GM12878 (cell line): ENCODE measurements at regions not wholly inside any gene's neighbourhood (a gene's known extent, or its start where the extent isn't known, plus 50 kb on each side); places are given as distances from the start of the nearest gene placed in this dataset.

ENCODE experiments used
- ATAC-seq: fragments of 200-7000 bp; cut with Tn5 transposase; 3 replicates; pipeline ENCODE4 v1.9.1; 2020; ENCODE audit warnings: mild to moderate bottlenecking, moderate library complexity
- BruUV-seq: library from RNA; stranded (reverse); fragments of 400-500 nt; replicated peaks from 2 replicates; lab custom pipeline; 2021; lab: Mats Ljungman, UMichigan
- CTCF ChIA-PET: fragments of 300-600 bp; sonication (Branson Sonifier 250); formaldehyde crosslinking; extraction: SDS; loops from one replicate; lab custom pipeline; 2021; ENCODE audit warnings: inconsistent platforms; lab: Yijun Ruan, JAX
- POLR2A ChIA-PET: fragments of 350-600 bp; formaldehyde crosslinking; extraction: SDS; loops from one replicate; lab custom pipeline; 2021; ENCODE audit warnings: inconsistent platforms; lab: Charles Lee
- RAD21 ChIA-PET: fragments of 300-600 bp; sonication (Branson Sonifier 250); formaldehyde crosslinking; loops from one replicate; lab custom pipeline; 2023; ENCODE audit warnings: antibody characterized with exemption; ENCODE audit not compliant: unreplicated experiment; lab: Charles Lee
- SMC1A ChIA-PET: fragments of 300-600 bp; sonication (Branson Sonifier 250); formaldehyde crosslinking; loops from one replicate; lab custom pipeline; 2023; ENCODE audit not compliant: unreplicated experiment, uncharacterized antibody; lab: Charles Lee
- DNase-seq: peaks from one replicate; pipeline ENCODE4 v3.0.0-alpha.2; 2011; ENCODE audit warnings: low read depth, low spot score
- FAIRE-seq: peaks from 3 replicates; lab custom pipeline; 2011; peaks lifted over from hg19 to GRCh38; lab: Jason Lieb, UNC
- H2AFZ ChIP-seq: 2 replicates; pipeline ENCODE4 v1.6.0; 2011; ENCODE audit warnings: low read depth, low read length, control low read depth; ENCODE audit not compliant: control insufficient read depth
- H3K27ac ChIP-seq: 2 replicates; pipeline ENCODE4 v1.5.1; 2011; ENCODE audit warnings: control low read depth; ENCODE audit not compliant: control insufficient read depth, insufficient read depth
- H3K27me3 ChIP-seq, 2 experiments: replicated peaks in 1 of 2; 2 replicates each; pipeline versions ENCODE4 v1.6.0 to v1.6.1; 2011; ENCODE audit warnings: low read length in 1 of 2; ENCODE audit not compliant: control insufficient read depth in 2 of 2, insufficient read depth in 2 of 2
- H3K36me3 ChIP-seq, 2 experiments: 2 replicates each; pipeline ENCODE4 v1.5.1; 2011; ENCODE audit warnings: low read length in 1 of 2; ENCODE audit not compliant: control insufficient read depth in 2 of 2, insufficient read depth in 2 of 2
- H3K4me1 ChIP-seq: 2 replicates; pipeline ENCODE4 v1.6.1; 2011; ENCODE audit warnings: mild to moderate bottlenecking, low read length, moderate library complexity, mixed read lengths; ENCODE audit not compliant: control insufficient read depth, insufficient read depth
- H3K4me2 ChIP-seq: 2 replicates; pipeline ENCODE4 v1.6.0; 2011; ENCODE audit warnings: control low read depth; ENCODE audit not compliant: control insufficient read depth, insufficient read depth
- H3K4me3 ChIP-seq: fragments of 200-600 bp; sonication (generic); 2 replicates; pipeline ENCODE4 v1.5.1; 2016
- H3K79me2 ChIP-seq: 2 replicates; pipeline ENCODE4 v1.6.0; 2011; ENCODE audit warnings: low read length; ENCODE audit not compliant: control insufficient read depth, insufficient read depth
- H3K9ac ChIP-seq: 2 replicates; pipeline ENCODE4 v1.8.0; 2011; ENCODE audit warnings: low read length, control low read depth, mixed read lengths; ENCODE audit not compliant: control insufficient read depth, insufficient read depth
- H3K9me3 ChIP-seq: replicated peaks from 3 replicates; pipeline ENCODE4 v1.5.1; 2011; ENCODE audit warnings: mild to moderate bottlenecking, low read length; ENCODE audit not compliant: control insufficient read depth, insufficient read depth
- H4K20me1 ChIP-seq: 2 replicates; pipeline ENCODE4 v1.6.0; 2011; ENCODE audit not compliant: control insufficient read depth, insufficient read depth
- BHLHE40 ChIP-seq, 2 experiments: fragments of 450-650 bp in 1 of 2; IDR thresholded peaks; 2 replicates each; pipeline ENCODE4 v1.6.1; 2011 to 2017; ENCODE audit warnings: low read depth in 2 of 2, borderline replicate concordance in 1 of 2, improper control_type of control experiment in 1 of 2, low read length in 1 of 2, mild to moderate bottlenecking in 1 of 2
- CEBPZ ChIP-seq: fragments of 150-350 bp; IDR thresholded peaks from 2 replicates; pipeline ENCODE4 v1.6.1; 2016; ENCODE audit warnings: low read depth, low read length
- E2F8 ChIP-seq: fragments of 450-650 bp; IDR thresholded peaks from 2 replicates; pipeline ENCODE4 v1.6.1; 2018; ENCODE audit warnings: mild to moderate bottlenecking, low read depth, moderate library complexity; ENCODE audit not compliant: partially characterized antibody
- KDM1A ChIP-seq: fragments of 200-600 bp; sonication (generic); IDR thresholded peaks from 2 replicates; pipeline ENCODE4 v1.6.1; 2016; ENCODE audit warnings: borderline replicate concordance
- NFYA ChIP-seq: IDR thresholded peaks from 2 replicates; pipeline ENCODE4 v1.6.1; 2011; ENCODE audit warnings: low read depth, mild to moderate bottlenecking, low read length, improper control_type of control experiment, borderline replicate concordance
- SMAD5 ChIP-seq: IDR thresholded peaks from 2 replicates; pipeline ENCODE4 v1.6.1; 2016; ENCODE audit warnings: antibody characterized with exemption, low read depth
- TAF1 ChIP-seq: IDR thresholded peaks from 2 replicates; pipeline ENCODE4 v1.6.1; 2011; ENCODE audit warnings: mild to moderate bottlenecking, low read depth, low read length, borderline replicate concordance
- ZBTB33 ChIP-seq: fragments of 450-650 bp; IDR thresholded peaks from 2 replicates; pipeline ENCODE4 v1.6.1; 2017; ENCODE audit warnings: mild to moderate bottlenecking
- WGBS: methylation state at CpG from one replicate; pipeline ENCODE4 v1.1.6; 2016; ENCODE audit warnings: low lambda C conversion rate; ENCODE audit not compliant: insufficient replicate concordance, insufficient coverage; ENCODE audit errors: missing lambda C conversion rate; 5-methylcytosine and 5-hydroxymethylcytosine counted together
- in situ Hi-C: fragments of 300-500 bp; cut with MboI; formaldehyde crosslinking; loops from 9 replicates; pipeline ENCODE4 v1.14.3; 2018; ENCODE audit warnings: mixed read lengths
- intact Hi-C: fragments of 100-400 bp; cut with micrococcal nuclease; formaldehyde crosslinking; loops from one replicate; pipeline ENCODE4 v1.14.2; 2022; ENCODE audit not compliant: unreplicated experiment
- TF ChIP-seq, protein P1 (sequence below): IDR thresholded peaks from 2 replicates; pipeline ENCODE4 v1.6.1; 2012; ENCODE audit warnings: low read depth, low read length, improper control_type of control experiment
- TF ChIP-seq, protein P2 (sequence below): fragments of 450-650 bp; IDR thresholded peaks from 2 replicates; pipeline ENCODE4 v1.6.1; 2016; ENCODE audit warnings: mild to moderate bottlenecking, moderate library complexity, borderline replicate concordance

DNA sequence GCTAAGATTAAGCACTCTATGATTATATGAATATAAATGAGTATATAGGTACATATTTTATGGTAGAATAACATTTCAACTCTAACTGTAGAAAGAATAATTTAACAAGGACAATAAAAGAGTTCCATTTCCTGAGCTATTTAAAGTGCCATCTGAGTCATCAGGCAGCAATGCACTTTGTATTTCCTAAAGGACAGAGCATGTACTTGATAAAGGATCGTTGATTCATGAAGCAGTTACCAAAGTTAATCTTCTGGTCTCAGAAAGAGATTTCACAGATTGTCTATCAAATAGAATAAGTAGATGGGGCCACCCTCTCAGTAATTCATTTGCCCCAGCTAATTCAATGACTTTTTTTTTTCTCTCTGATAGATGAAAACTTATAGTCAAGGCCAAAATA, 747.8 kb downstream of the CDH18 start:
- no peak overlapping the region for H2AFZ ChIP-seq
- no peak overlapping the region for H3K9ac ChIP-seq
- H3K4me2 ChIP-seq = no peak overlapping the region
- H3K36me3 ChIP-seq = no peaks in the 10 kb centered on the region
- RAD21 ChIA-PET = no interaction called here
- CTCF ChIA-PET = no interaction called here
- in situ Hi-C loops (no loop called here), intact Hi-C loops (no loop called here)
- no peaks in the 10 kb centered on the region for H3K9me3 ChIP-seq
- H3K4me3 ChIP-seq = no peak overlapping the region
- no peak for ATAC-seq
- no peaks in the 10 kb centered on the region for H3K79me2 ChIP-seq
- POLR2A ChIA-PET = no interaction called here
- no peak overlapping the region for H3K27ac ChIP-seq
- 0% methylated on average over 1 of the region's 1 CpG for WGBS
- H4K20me1 ChIP-seq = no peaks in the 10 kb centered on the region
- H3K4me1 ChIP-seq = no peaks in the 10 kb centered on the region
- BruUV-seq = no TSS peak
- no peaks in the 10 kb centered on the region for H3K27me3 ChIP-seq
- DNase-seq = no peak
- SMC1A ChIA-PET = no interaction called here
- no peak for FAIRE-seq
- TF ChIP-seq ZBTB33 (no peak), TAF1 (no peak), KDM1A (no peak), CEBPZ (no peak), NFYA (no peak), E2F8 (no peak), SMAD5 (no peak), BHLHE40 (IDR thresholded peaks at IDR 0.05; ENCODE audit: borderline replicate concordance in 1 of 2, low read depth in 2 of 2, low read length in 1 of 2) (no peak)
- TF ChIP-seq, protein P1, sequence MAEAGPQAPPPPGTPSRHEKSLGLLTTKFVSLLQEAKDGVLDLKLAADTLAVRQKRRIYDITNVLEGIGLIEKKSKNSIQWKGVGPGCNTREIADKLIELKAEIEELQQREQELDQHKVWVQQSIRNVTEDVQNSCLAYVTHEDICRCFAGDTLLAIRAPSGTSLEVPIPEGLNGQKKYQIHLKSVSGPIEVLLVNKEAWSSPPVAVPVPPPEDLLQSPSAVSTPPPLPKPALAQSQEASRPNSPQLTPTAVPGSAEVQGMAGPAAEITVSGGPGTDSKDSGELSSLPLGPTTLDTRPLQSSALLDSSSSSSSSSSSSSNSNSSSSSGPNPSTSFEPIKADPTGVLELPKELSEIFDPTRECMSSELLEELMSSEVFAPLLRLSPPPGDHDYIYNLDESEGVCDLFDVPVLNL = no peak
- TF ChIP-seq, protein P2, sequence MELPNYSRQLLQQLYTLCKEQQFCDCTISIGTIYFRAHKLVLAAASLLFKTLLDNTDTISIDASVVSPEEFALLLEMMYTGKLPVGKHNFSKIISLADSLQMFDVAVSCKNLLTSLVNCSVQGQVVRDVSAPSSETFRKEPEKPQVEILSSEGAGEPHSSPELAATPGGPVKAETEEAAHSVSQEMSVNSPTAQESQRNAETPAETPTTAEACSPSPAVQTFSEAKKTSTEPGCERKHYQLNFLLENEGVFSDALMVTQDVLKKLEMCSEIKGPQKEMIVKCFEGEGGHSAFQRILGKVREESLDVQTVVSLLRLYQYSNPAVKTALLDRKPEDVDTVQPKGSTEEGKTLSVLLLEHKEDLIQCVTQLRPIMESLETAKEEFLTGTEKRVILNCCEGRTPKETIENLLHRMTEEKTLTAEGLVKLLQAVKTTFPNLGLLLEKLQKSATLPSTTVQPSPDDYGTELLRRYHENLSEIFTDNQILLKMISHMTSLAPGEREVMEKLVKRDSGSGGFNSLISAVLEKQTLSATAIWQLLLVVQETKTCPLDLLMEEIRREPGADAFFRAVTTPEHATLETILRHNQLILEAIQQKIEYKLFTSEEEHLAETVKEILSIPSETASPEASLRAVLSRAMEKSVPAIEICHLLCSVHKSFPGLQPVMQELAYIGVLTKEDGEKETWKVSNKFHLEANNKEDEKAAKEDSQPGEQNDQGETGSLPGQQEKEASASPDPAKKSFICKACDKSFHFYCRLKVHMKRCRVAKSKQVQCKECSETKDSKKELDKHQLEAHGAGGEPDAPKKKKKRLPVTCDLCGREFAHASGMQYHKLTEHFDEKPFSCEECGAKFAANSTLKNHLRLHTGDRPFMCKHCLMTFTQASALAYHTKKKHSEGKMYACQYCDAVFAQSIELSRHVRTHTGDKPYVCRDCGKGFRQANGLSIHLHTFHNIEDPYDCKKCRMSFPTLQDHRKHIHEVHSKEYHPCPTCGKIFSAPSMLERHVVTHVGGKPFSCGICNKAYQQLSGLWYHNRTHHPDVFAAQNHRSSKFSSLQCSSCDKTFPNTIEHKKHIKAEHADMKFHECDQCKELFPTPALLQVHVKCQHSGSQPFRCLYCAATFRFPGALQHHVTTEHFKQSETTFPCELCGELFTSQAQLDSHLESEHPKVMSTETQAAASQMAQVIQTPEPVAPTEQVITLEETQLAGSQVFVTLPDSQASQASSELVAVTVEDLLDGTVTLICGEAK = no peak
